HL-60 (cell line): ENCODE measurements at regions not wholly inside any gene's neighbourhood (a gene's known extent, or its start where the extent isn't known, plus 50 kb on each side); places are given as distances from the start of the nearest gene placed in this dataset.
"Not testable (repeated sequence)": the region's sequence is repeated elsewhere in the genome, so short reads cannot be mapped to it uniquely, and the experiment has no call there.

Source experiments
- DNase-seq, 2 experiments: peaks; one replicate each; pipeline ENCODE4 v3.0.0-alpha.2; 2010 to 2020; ENCODE audit warnings: low read depth in 1 of 2, low spot score in 1 of 2
- H3K27ac ChIP-seq: fragments of 250-450 bp; sonication (Bioruptor Pico); replicated peaks from 2 replicates; pipeline ENCODE4 v1.5.1; 2020; ENCODE audit warnings: mild to moderate bottlenecking, moderate library complexity
- H3K27me3 ChIP-seq: fragments of 250-450 bp; sonication (Bioruptor Pico); 2 replicates; pipeline ENCODE4 v1.5.1; 2021; ENCODE audit warnings: mild to moderate bottlenecking, moderate library complexity; ENCODE audit not compliant: insufficient read depth, poor library complexity, severe bottlenecking
- H3K4me3 ChIP-seq: replicated peaks from 2 replicates; pipeline ENCODE4 v1.5.1; 2011; ENCODE audit warnings: mild to moderate bottlenecking, control low read depth, low read length; ENCODE audit not compliant: insufficient read depth
- CTCF ChIP-seq: IDR thresholded peaks from one replicate; pipeline ENCODE4 v1.5.1; 2011; ENCODE audit warnings: low read length, control low read depth, inconsistent platforms; ENCODE audit not compliant: insufficient read depth
- GABPA ChIP-seq: IDR thresholded peaks from 2 replicates; pipeline ENCODE4 v1.6.1; 2012; ENCODE audit warnings: low read depth
- POLR2AphosphoS5 ChIP-seq: IDR thresholded peaks from 2 replicates; pipeline ENCODE4 v1.6.1; 2012; ENCODE audit warnings: low read depth
- REST ChIP-seq: IDR thresholded peaks from 2 replicates; pipeline ENCODE4 v1.6.1; 2012; ENCODE audit warnings: low read depth; ENCODE audit not compliant: insufficient replicate concordance
- SPI1 ChIP-seq: IDR thresholded peaks from 2 replicates; pipeline ENCODE4 v1.6.1; 2012; ENCODE audit warnings: low read depth, mild to moderate bottlenecking, borderline replicate concordance

- no peak for TF ChIP-seq GABPA
- TF ChIP-seq POLR2AphosphoS5, result no peak
- no peak for TF ChIP-seq SPI1
- TF ChIP-seq REST, result no peak
- TF ChIP-seq CTCF, result no peak
- no peak overlapping the region for H3K27ac ChIP-seq
- H3K4me3 ChIP-seq, result no peak overlapping the region
- DNase-seq, result no peak
- no peaks in the 10 kb centered on the region for H3K27me3 ChIP-seq
Observed at GRCh38 chr2:105536175-105536574, 137.3 kb upstream of the FHL2 start.

DNA sequence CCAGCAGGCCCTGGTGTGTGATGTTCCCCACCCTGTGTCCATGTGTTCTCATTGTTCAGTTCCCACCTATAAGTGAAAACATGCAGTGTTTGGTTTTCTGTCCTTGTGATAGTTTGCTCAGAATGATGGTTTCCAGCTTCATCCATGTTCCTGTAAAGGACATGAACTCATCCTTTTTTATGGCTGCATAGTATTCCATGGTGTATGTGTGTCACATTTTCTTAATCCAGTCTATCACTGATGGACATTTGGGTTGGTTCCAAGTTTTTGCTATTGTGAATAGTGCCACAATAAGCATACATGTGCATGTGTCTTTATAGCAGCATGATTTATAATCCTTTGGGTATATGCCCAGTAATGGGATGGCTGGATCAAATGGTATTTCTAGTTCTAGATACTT, 130.4 kb upstream of the FHL2 start:
- H3K27me3 ChIP-seq, DNase-seq, H3K27ac ChIP-seq, H3K4me3 ChIP-seq: not testable (repeated sequence)

DNA sequence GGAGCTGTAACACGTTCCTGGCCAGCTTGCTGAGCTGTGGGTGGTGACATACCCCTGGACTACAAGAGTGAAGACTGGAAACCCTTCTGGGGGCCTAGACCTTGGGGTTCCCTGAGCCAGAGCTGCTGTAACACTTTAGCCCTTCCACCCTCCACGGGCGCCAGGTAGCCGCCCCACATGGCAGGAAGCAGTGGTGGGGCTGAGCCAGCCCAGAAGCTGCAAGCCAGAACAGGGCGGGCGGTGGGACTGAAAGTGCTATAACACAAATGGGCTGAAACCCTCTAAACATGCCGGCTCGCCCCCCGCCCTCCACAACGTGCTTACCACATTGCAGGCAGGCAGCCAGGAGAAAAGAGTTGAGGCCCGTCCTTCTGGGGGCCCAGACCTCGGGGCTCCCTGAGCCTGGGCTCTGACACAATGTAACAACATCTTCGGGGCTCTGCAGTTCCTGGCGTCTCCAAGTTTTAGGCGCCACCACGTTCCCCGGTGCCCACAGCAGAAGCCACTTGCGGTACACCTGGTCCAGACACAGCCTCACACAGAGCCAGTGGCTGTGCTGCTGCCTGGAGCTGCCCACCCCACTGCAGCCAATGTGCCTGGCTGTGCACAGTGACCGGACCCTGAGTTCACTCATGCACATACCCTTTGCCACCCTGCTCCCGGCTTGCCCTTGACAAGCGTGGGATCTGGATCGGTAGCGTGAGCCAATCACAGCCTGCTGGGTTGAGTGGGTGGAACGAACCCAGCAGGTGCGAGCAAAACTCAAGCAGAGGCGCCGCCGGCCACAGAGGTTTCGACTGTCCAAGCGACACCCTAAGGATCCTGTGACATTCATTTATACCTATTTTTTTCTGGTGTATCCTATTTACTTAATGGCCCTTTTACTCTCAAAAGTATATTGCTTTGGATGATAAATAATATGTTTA, 127.4 kb upstream of the FHL2 start:
- no peak overlapping the region for H3K27ac ChIP-seq
- DNase-seq, result no peak
- H3K4me3 ChIP-seq, result no peak overlapping the region
- TF ChIP-seq GABPA (no peak), REST (no peak), POLR2AphosphoS5 (no peak), SPI1 (no peak), CTCF (no peak)
- H3K27me3 ChIP-seq, result peaks cover 2% of the 10 kb centered on the region

- DNase-seq, result no peak
- Histone ChIP-seq H3K4me3 (no peak overlapping the region), H3K27me3 (peaks cover 2% of the 10 kb centered on the region), H3K27ac (no peak overlapping the region)
- TF ChIP-seq SPI1, result no peak
- TF ChIP-seq GABPA, result no peak
- no peak for TF ChIP-seq CTCF
- TF ChIP-seq POLR2AphosphoS5, result no peak
- no peak for TF ChIP-seq REST
Observed at GRCh38 chr2:105525201-105525600, 126.3 kb upstream of the FHL2 start.
